ENCODE measurements at regions not wholly inside any gene's neighbourhood (a gene's known extent, or its start where the extent isn't known, plus 50 kb on each side); places are given as distances from the start of the nearest gene placed in this dataset.

DNA sequence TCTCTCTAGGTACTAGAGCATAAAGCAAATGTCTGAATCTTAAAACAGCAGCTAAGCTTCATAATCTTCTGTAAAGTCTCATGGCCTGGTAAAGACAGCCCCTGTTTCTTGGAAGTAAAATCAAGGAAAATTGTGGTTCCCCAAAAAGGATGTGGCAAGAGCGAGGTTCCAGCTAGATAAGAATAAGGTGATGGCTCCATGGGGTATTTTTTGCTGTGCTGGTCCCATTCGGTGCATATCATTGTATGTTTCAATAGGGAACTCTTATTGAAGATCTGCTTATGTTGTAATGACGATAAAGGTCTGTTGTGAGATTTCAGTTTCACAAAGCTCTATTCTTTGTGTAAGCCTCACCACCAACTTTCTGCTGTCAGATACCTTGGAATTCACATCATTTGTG is 316.9 kb upstream of the NOCT start:
- CTCF ChIA-PET: interaction anchor here (0.6 kb wide), 1 partner anchor 1125 kb away, joined by 3 read pairs; no protein-coding TSS in a partner anchor
- DNase-seq: no peak
- intact Hi-C loops (cut with micrococcal nuclease; ENCODE audit: unreplicated experiment): no loop called here

DNA sequence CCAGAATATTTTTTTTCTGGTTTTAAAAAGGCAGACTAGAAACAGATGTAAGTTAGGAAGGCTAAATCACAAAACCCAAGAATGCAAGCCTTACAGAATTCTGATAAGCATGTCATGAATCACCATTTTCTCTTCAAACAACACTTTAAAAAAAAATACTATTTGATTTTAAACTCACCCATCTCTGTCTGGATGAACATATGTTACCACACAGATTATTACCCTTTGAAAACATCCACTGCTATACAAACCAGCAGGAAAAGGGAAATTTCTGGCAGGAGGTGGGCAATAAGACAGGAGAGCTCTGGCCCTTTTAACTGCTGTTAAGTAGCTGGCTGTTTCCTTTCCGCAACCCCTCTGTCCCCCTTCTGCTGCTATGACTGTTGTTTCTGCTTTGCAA is 317.7 kb upstream of the NOCT start:
- H3K9me3 Mint-ChIP-seq (ENCODE audit: low read depth, unreplicated experiment): no peaks in the 10 kb centered on the region
- H3K4me3 Mint-ChIP-seq (ENCODE audit: low read depth, unreplicated experiment): no peak overlapping the region
- intact Hi-C loops (cut with micrococcal nuclease; ENCODE audit: unreplicated experiment): no loop called here
- TF ChIP-seq, protein P1, sequence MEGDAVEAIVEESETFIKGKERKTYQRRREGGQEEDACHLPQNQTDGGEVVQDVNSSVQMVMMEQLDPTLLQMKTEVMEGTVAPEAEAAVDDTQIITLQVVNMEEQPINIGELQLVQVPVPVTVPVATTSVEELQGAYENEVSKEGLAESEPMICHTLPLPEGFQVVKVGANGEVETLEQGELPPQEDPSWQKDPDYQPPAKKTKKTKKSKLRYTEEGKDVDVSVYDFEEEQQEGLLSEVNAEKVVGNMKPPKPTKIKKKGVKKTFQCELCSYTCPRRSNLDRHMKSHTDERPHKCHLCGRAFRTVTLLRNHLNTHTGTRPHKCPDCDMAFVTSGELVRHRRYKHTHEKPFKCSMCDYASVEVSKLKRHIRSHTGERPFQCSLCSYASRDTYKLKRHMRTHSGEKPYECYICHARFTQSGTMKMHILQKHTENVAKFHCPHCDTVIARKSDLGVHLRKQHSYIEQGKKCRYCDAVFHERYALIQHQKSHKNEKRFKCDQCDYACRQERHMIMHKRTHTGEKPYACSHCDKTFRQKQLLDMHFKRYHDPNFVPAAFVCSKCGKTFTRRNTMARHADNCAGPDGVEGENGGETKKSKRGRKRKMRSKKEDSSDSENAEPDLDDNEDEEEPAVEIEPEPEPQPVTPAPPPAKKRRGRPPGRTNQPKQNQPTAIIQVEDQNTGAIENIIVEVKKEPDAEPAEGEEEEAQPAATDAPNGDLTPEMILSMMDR (IDR thresholded peaks at IDR 0.05; ENCODE audit: unreplicated experiment): no peak
- no peaks in the 10 kb centered on the region for H3K36me3 Mint-ChIP-seq (ENCODE audit: insufficient read depth, unreplicated experiment)
- peaks cover 5% of the 10 kb centered on the region for H3K4me1 Mint-ChIP-seq (ENCODE audit: low read depth, unreplicated experiment)
- no peak overlapping the region for H3K27ac Mint-ChIP-seq (ENCODE audit: unreplicated experiment)
- CTCF ChIA-PET: no interaction called here
- BruUV-seq (replicated peaks): no TSS peak
- no peak for DNase-seq
- no peaks in the 10 kb centered on the region for H3K27me3 Mint-ChIP-seq (ENCODE audit: unreplicated experiment)

More for the DNA sequence above, 316.9 kb upstream of the NOCT start:
- TF ChIP-seq, protein P1 (IDR thresholded peaks at IDR 0.05; ENCODE audit: unreplicated experiment): no peak
- Mint-ChIP-seq H3K36me3 (ENCODE audit: insufficient read depth, unreplicated experiment) (no peaks in the 10 kb centered on the region), H3K27me3 (ENCODE audit: unreplicated experiment) (no peaks in the 10 kb centered on the region), H3K4me1 (ENCODE audit: low read depth, unreplicated experiment) (peaks cover 5% of the 10 kb centered on the region), H3K27ac (ENCODE audit: unreplicated experiment) (no peak overlapping the region), H3K4me3 (ENCODE audit: low read depth, unreplicated experiment) (no peak overlapping the region), H3K9me3 (ENCODE audit: low read depth, unreplicated experiment) (no peaks in the 10 kb centered on the region)
- no TSS peak for BruUV-seq (replicated peaks)

DNA sequence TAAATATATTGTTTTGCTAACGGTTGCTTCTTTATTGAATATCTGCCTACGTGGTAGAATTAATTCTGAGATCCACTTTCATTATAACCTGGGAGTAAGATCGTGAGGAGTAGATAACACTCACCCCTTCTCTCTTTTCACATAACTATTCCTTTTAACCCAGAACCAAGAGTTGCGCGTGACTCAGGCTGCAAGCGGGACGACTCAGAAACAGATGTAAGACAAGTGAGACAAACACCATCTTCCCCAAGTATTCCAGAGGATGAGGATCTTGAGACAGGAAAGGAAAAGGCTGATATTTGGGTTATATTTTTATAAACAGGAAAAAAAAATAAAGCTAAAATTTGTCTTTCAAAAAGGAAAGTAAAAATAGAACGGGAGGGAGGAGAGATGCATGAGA is 318.8 kb upstream of the NOCT start:
- Mint-ChIP-seq H3K27me3 (ENCODE audit: unreplicated experiment) (no peaks in the 10 kb centered on the region), H3K36me3 (ENCODE audit: insufficient read depth, unreplicated experiment) (no peaks in the 10 kb centered on the region), H3K4me3 (ENCODE audit: low read depth, unreplicated experiment) (no peak overlapping the region), H3K9me3 (ENCODE audit: low read depth, unreplicated experiment) (no peaks in the 10 kb centered on the region), H3K27ac (ENCODE audit: unreplicated experiment) (no peak overlapping the region), H3K4me1 (ENCODE audit: low read depth, unreplicated experiment) (peaks cover 5% of the 10 kb centered on the region)
- DNase-seq: no peak
- intact Hi-C loops (cut with micrococcal nuclease; ENCODE audit: unreplicated experiment): no loop called here
- TF ChIP-seq, protein P1 (IDR thresholded peaks at IDR 0.05; ENCODE audit: unreplicated experiment): no peak
- no TSS peak for BruUV-seq (replicated peaks)
- CTCF ChIA-PET: no interaction called here

DNA sequence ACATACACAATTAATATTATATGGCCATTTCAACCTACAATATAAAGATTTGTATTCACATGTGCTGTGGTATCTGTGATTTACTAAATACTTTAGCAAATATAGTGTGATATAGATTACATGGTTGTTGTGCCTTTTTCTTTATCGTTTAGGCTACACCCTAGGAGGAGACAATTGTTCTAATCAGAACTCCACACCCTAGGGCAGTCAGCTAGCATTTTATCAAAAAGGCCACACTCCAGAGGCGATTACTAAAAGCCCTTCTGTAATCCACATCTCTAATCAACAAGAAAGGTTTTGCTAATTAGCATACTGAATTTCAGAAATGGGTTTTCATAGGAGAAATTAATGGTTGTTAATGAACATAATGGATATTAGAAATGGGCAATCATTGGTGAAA is 319.5 kb upstream of the NOCT start:
- Mint-ChIP-seq H3K4me1 (ENCODE audit: low read depth, unreplicated experiment) (peaks cover 5% of the 10 kb centered on the region), H3K36me3 (ENCODE audit: insufficient read depth, unreplicated experiment) (no peaks in the 10 kb centered on the region), H3K9me3 (ENCODE audit: low read depth, unreplicated experiment) (no peaks in the 10 kb centered on the region), H3K27me3 (ENCODE audit: unreplicated experiment) (no peaks in the 10 kb centered on the region), H3K27ac (ENCODE audit: unreplicated experiment) (no peak overlapping the region), H3K4me3 (ENCODE audit: low read depth, unreplicated experiment) (no peak overlapping the region)
- intact Hi-C loops (cut with micrococcal nuclease; ENCODE audit: unreplicated experiment): no loop called here
- DNase-seq: no peak
- CTCF ChIA-PET: no interaction called here
- no TSS peak for BruUV-seq (replicated peaks)
- TF ChIP-seq, protein P1 (IDR thresholded peaks at IDR 0.05; ENCODE audit: unreplicated experiment): no peak

All from Calu3 (cell line).